Keratinocyte (primary cell): ENCODE measurements at regions not wholly inside any gene's neighbourhood (a gene's known extent, or its start where the extent isn't known, plus 50 kb on each side); places are given as distances from the start of the nearest gene placed in this dataset.

ENCODE experiments used
- CTCF ChIP-seq, 3 experiments: IDR thresholded peaks in 1 of 3; conservative IDR thresholded peaks in 1 of 3; optimal IDR thresholded peaks in 1 of 3; 2 replicates in 2 of 3; 3 replicates in 1 of 3; pipeline versions ENCODE3 to v1.5.1; 2011; ENCODE audit warnings: low read length in 3 of 3, mild to moderate bottlenecking in 3 of 3, moderate library complexity in 2 of 3, control low read depth in 1 of 3, inconsistent platforms in 1 of 3; ENCODE audit not compliant: insufficient read depth in 2 of 3; ENCODE audit errors: extremely low read depth in 1 of 3
- EZH2 ChIP-seq: IDR thresholded peaks from one replicate; pipeline ENCODE4 v1.6.1; 2012; ENCODE audit warnings: inconsistent platforms, mild to moderate bottlenecking, low read length, moderate library complexity

GRCh38 chr1:101317590-101317989 is 80.8 kb downstream of the S1PR1 start:
- TF ChIP-seq CTCF (optimal IDR thresholded peaks at IDR 0.05 in 1 of 3, IDR thresholded peaks at IDR 0.05 in 1 of 3, conservative IDR thresholded peaks at IDR 0.05 in 1 of 3; ENCODE audit: extremely low read depth in 1 of 3, insufficient read depth in 2 of 3, low read length in 3 of 3), result peak in 1 of 3 experiments; percentile 16
- TF ChIP-seq EZH2, result no peak
